H9 (cell line): ENCODE measurements at regions not wholly inside any gene's neighbourhood (a gene's known extent, or its start where the extent isn't known, plus 50 kb on each side); places are given as distances from the start of the nearest gene placed in this dataset.

Source experiments
- DNase-seq: peaks from one replicate; pipeline ENCODE4 v3.0.0-alpha.2; 2017
- H2AFZ ChIP-seq: one replicate; pipeline ENCODE4 v1.6.1; 2013; ENCODE audit warnings: mild to moderate bottlenecking, low read length, control low read depth, moderate library complexity
- H2AK5ac ChIP-seq: 2 replicates; pipeline ENCODE4 v1.6.1; 2013; ENCODE audit warnings: low read length, control low read depth, mixed read lengths; ENCODE audit not compliant: insufficient read length
- H2BK120ac ChIP-seq: one replicate; pipeline ENCODE4 v1.6.1; 2013; ENCODE audit warnings: low read depth, mild to moderate bottlenecking, low read length, control low read depth, inconsistent platforms; ENCODE audit not compliant: poor library complexity, severe bottlenecking
- H2BK12ac ChIP-seq: 2 replicates; pipeline ENCODE4 v1.6.1; 2013; ENCODE audit warnings: low read length, control low read depth, mixed read lengths, low read depth; ENCODE audit not compliant: insufficient read length
- H2BK15ac ChIP-seq: 2 replicates; pipeline ENCODE4 v1.6.1; 2013; ENCODE audit warnings: low read depth, low read length, control low read depth
- H2BK20ac ChIP-seq: one replicate; pipeline ENCODE4 v1.6.1; 2013; ENCODE audit warnings: low read depth, mild to moderate bottlenecking, low read length, control low read depth, inconsistent platforms; ENCODE audit not compliant: poor library complexity, severe bottlenecking
- H2BK5ac ChIP-seq: 2 replicates; pipeline ENCODE4 v1.6.1; 2013; ENCODE audit warnings: low read length, control low read depth, mixed read lengths; ENCODE audit not compliant: insufficient read length
- H3K14ac ChIP-seq: 2 replicates; pipeline ENCODE4 v1.6.1; 2013; ENCODE audit warnings: low read length, control low read depth; ENCODE audit not compliant: insufficient read depth
- H3K18ac ChIP-seq: 2 replicates; pipeline ENCODE4 v1.6.1; 2013; ENCODE audit warnings: low read depth, mild to moderate bottlenecking, mixed read lengths, low read length, control low read depth; ENCODE audit not compliant: insufficient read length
- H3K23ac ChIP-seq: 2 replicates; pipeline ENCODE4 v1.6.1; 2013; ENCODE audit warnings: low read length, control low read depth, mixed read lengths, low read depth; ENCODE audit not compliant: insufficient read length
- H3K23me2 ChIP-seq: 2 replicates; pipeline ENCODE4 v1.6.1; 2013; ENCODE audit warnings: low read depth, mild to moderate bottlenecking, mixed read lengths, low read length, control low read depth; ENCODE audit not compliant: insufficient read length, poor library complexity, severe bottlenecking
- H3K27ac ChIP-seq: 2 replicates; pipeline ENCODE4 v1.5.1; 2013; ENCODE audit warnings: low read length, control low read depth, mixed read lengths, low read depth; ENCODE audit not compliant: insufficient read length
- H3K27me3 ChIP-seq: 2 replicates; pipeline ENCODE4 v1.6.1; 2013; ENCODE audit warnings: low read length, control low read depth, inconsistent platforms; ENCODE audit not compliant: insufficient read depth
- H3K4ac ChIP-seq: 2 replicates; pipeline ENCODE4 v1.6.1; 2013; ENCODE audit warnings: low read depth, mild to moderate bottlenecking, control low read depth, inconsistent platforms, low read length, moderate library complexity
- H3K4me1 ChIP-seq: 2 replicates; pipeline ENCODE4 v1.6.1; 2013; ENCODE audit warnings: low read length, control low read depth, inconsistent platforms; ENCODE audit not compliant: insufficient read depth
- H3K4me2 ChIP-seq: 2 replicates; pipeline ENCODE4 v1.6.1; 2013; ENCODE audit warnings: low read length, control low read depth, mixed read lengths; ENCODE audit not compliant: insufficient read length, insufficient read depth
- H3K56ac ChIP-seq: 2 replicates; pipeline ENCODE4 v1.6.1; 2013; ENCODE audit warnings: low read depth, mild to moderate bottlenecking, mixed read lengths, low read length, control low read depth; ENCODE audit not compliant: insufficient read length
- H3K79me1 ChIP-seq: 2 replicates; pipeline ENCODE4 v1.6.1; 2013; ENCODE audit warnings: low read depth, mild to moderate bottlenecking, moderate library complexity, low read length, control low read depth, inconsistent platforms; ENCODE audit not compliant: insufficient read depth, poor library complexity, severe bottlenecking
- H3K79me2 ChIP-seq: 2 replicates; pipeline ENCODE4 v1.6.1; 2013; ENCODE audit warnings: low read length, control low read depth, inconsistent platforms; ENCODE audit not compliant: insufficient read depth
- H3K9ac ChIP-seq: 2 replicates; pipeline ENCODE4 v1.6.1; 2013; ENCODE audit warnings: low read length, control low read depth, mixed read lengths; ENCODE audit not compliant: insufficient read length; ENCODE audit errors: extremely low read depth
- H3K9me3 ChIP-seq: one replicate; pipeline ENCODE4 v1.6.1; 2013; ENCODE audit warnings: low read depth, low read length, inconsistent platforms; ENCODE audit not compliant: control insufficient read depth
- H3T11ph ChIP-seq: one replicate; pipeline ENCODE4 v1.6.1; 2013; ENCODE audit warnings: mild to moderate bottlenecking, low read length, control low read depth, inconsistent platforms
- H4K20me1 ChIP-seq: one replicate; pipeline ENCODE4 v1.6.1; 2013; ENCODE audit not compliant: control insufficient read depth, insufficient read length, insufficient read depth
- H4K5ac ChIP-seq: 2 replicates; pipeline ENCODE4 v1.6.1; 2013; ENCODE audit warnings: low read depth, mild to moderate bottlenecking, mixed read lengths, low read length, control low read depth; ENCODE audit not compliant: insufficient read length
- H4K8ac ChIP-seq: replicated peaks from 2 replicates; pipeline ENCODE4 v1.6.1; 2013; ENCODE audit warnings: low read length, control low read depth, mixed read lengths, low read depth; ENCODE audit not compliant: insufficient read length
- H4K91ac ChIP-seq: 2 replicates; pipeline ENCODE4 v1.6.1; 2013; ENCODE audit warnings: low read depth, mild to moderate bottlenecking, moderate library complexity, mixed read lengths, low read length, control low read depth; ENCODE audit not compliant: insufficient read length
- H3K27ac Mint-ChIP-seq, 3 experiments: 2 replicates in 2 of 3; 3 replicates in 1 of 3; pipeline ENCODE4 v1.8.0; 2020 to 2021; ENCODE audit warnings: mixed read lengths in 3 of 3, mild to moderate bottlenecking in 1 of 3, moderate library complexity in 1 of 3
- H3K27me3 Mint-ChIP-seq: 2 replicates; pipeline ENCODE4 v1.8.0; 2021; ENCODE audit warnings: low read depth, mild to moderate bottlenecking, moderate library complexity, mixed read lengths
- H3K36me3 Mint-ChIP-seq, 3 experiments: 2 replicates in 2 of 3; 3 replicates in 1 of 3; pipeline ENCODE4 v1.8.0; 2020 to 2021; ENCODE audit warnings: low read depth in 3 of 3, mixed read lengths in 3 of 3; ENCODE audit not compliant: insufficient read depth in 1 of 3
- H3K4me1 Mint-ChIP-seq, 2 experiments: 2 replicates each; pipeline ENCODE4 v1.8.0; 2020; ENCODE audit warnings: mixed read lengths in 2 of 2
- H3K4me3 Mint-ChIP-seq, 2 experiments: 2 replicates in 1 of 2; 3 replicates in 1 of 2; pipeline ENCODE4 v1.8.0; 2020 to 2021; ENCODE audit warnings: mild to moderate bottlenecking in 2 of 2, mixed read lengths in 2 of 2, moderate library complexity in 1 of 2
- H3K9me3 Mint-ChIP-seq, 2 experiments: 2 replicates in 1 of 2; 3 replicates in 1 of 2; pipeline ENCODE4 v1.8.0; 2020; ENCODE audit warnings: mild to moderate bottlenecking in 2 of 2, mixed read lengths in 2 of 2, moderate library complexity in 1 of 2
- WGBS: extraction: QIAGEN DNeasy Blood & Tissue Kit; methylation state at CpG from one replicate; pipeline ENCODE4 v1.1.7; 2013; ENCODE audit warnings: missing lambda C conversion rate, low lambda C conversion rate, mixed read lengths; ENCODE audit not compliant: insufficient read length; ENCODE audit errors: extremely low coverage; 5-methylcytosine and 5-hydroxymethylcytosine counted together
- TF ChIP-seq, protein P1 (sequence below): fragments of 200-600 bp; sonication (generic); conservative IDR thresholded peaks from 3 replicates; pipeline ENCODE4 v1.8.0; 2021; ENCODE audit warnings: antibody characterized with exemption, mild to moderate bottlenecking

DNA sequence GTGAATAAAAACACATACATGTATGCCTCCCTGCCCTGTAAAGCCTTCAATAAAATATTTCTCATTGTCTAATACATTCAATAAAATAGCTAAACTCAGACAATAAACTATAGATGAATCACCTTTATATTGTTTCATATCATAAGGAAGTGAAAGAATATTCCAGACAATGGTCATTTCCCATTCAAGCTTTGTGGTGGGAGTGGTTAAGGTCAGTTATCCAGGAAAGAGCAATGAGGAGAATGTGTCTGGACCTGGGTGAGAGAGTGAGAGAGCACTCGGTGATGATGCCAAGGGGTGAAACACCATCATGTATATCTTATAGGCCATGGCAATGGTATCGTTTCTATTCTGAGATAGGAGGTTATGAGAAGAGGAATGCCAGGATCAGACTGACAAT lies 197.8 kb downstream of the PDHA2 start:
- Histone ChIP-seq H4K20me1 (no peaks in the 10 kb centered on the region), H3K14ac (no peak overlapping the region), H3K79me2 (no peaks in the 10 kb centered on the region), H4K91ac (no peak overlapping the region), H3K56ac (no peak overlapping the region), H3K79me1 (no peaks in the 10 kb centered on the region), H3K4me2 (no peak overlapping the region), H3K23me2 (no peaks in the 10 kb centered on the region), H2AK5ac (no peak overlapping the region), H3K9me3 (no peaks in the 10 kb centered on the region), H4K5ac (no peak overlapping the region), H2AFZ (no peak overlapping the region), H3K9ac (no peak overlapping the region), H3K18ac (no peak overlapping the region), H4K8ac (no peak overlapping the region), H3T11ph (no peak overlapping the region), H3K23ac (no peak overlapping the region), H3K4ac (no peak overlapping the region), H2BK120ac (no peak overlapping the region), H2BK12ac (no peak overlapping the region), H2BK5ac (no peak overlapping the region), H3K27me3 (no peaks in the 10 kb centered on the region), H2BK15ac (no peak overlapping the region), H3K27ac (no peak overlapping the region), H2BK20ac (no peak overlapping the region), H3K4me1 (no peaks in the 10 kb centered on the region)
- no peaks in the 10 kb centered on the region for H3K27me3 Mint-ChIP-seq
- no peak overlapping the region for H3K4me3 Mint-ChIP-seq
- H3K4me1 Mint-ChIP-seq = no peaks in the 10 kb centered on the region
- H3K36me3 Mint-ChIP-seq = peaks cover 2 to 4% (median 2%) of the 10 kb centered on the region in 3 experiments; a peak in 4 of 7 replicates
- TF ChIP-seq, protein P1, sequence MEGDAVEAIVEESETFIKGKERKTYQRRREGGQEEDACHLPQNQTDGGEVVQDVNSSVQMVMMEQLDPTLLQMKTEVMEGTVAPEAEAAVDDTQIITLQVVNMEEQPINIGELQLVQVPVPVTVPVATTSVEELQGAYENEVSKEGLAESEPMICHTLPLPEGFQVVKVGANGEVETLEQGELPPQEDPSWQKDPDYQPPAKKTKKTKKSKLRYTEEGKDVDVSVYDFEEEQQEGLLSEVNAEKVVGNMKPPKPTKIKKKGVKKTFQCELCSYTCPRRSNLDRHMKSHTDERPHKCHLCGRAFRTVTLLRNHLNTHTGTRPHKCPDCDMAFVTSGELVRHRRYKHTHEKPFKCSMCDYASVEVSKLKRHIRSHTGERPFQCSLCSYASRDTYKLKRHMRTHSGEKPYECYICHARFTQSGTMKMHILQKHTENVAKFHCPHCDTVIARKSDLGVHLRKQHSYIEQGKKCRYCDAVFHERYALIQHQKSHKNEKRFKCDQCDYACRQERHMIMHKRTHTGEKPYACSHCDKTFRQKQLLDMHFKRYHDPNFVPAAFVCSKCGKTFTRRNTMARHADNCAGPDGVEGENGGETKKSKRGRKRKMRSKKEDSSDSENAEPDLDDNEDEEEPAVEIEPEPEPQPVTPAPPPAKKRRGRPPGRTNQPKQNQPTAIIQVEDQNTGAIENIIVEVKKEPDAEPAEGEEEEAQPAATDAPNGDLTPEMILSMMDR = no peak
- DNase-seq = no peak
- H3K9me3 Mint-ChIP-seq = peaks cover 0 to 3% of the 10 kb centered on the region in 2 experiments; a peak in 3 of 5 replicates
- WGBS = no CpG with 5 or more reads among the region's 2 CpGs
- no peak overlapping the region for H3K27ac Mint-ChIP-seq
